A549 (cell line): ENCODE measurements at regions not wholly inside any gene's neighbourhood (a gene's known extent, or its start where the extent isn't known, plus 50 kb on each side); places are given as distances from the start of the nearest gene placed in this dataset.

Experiments
- ATAC-seq, 2 experiments: fragments of 200-7000 bp in 1 of 2; fragments of >200 bp in 1 of 2; cut with Nextera tagmentation in 1 of 2; cut with Tn5 transposase in 1 of 2; 3 replicates each; pipeline versions ENCODE4 v1.8.0 to v1.9.1; 2018 to 2020; ENCODE audit warnings: mild to moderate bottlenecking in 1 of 2, moderate library complexity in 1 of 2
- CTCF ChIA-PET: fragments of 300-600 bp; sonication (Branson Sonifier 250); formaldehyde crosslinking; extraction: SDS; loops from one replicate; lab custom pipeline; 2021; ENCODE audit warnings: antibody characterized with exemption, inconsistent platforms; lab: Yijun Ruan, JAX
- POLR2A ChIA-PET: fragments of 350-600 bp; formaldehyde crosslinking; extraction: SDS; loops from one replicate; lab custom pipeline; 2021; ENCODE audit warnings: antibody characterized with exemption, inconsistent platforms; lab: Yijun Ruan, JAX
- DNase-seq, 2 experiments: peaks; one replicate each; pipeline versions ENCODE4 v3.0.0 to v3.0.0-alpha.2; 2011 to 2016; ENCODE audit warnings: low read depth in 1 of 2, low spot score in 1 of 2
- FAIRE-seq: peaks from 2 replicates; lab custom pipeline; 2011; peaks lifted over from hg19 to GRCh38; lab: Jason Lieb, UNC
- H3K27ac ChIP-seq, 2 experiments: fragments of >200 bp; sonication (Bioruptor Twin); formaldehyde crosslinking; 3 replicates each; pipeline ENCODE4 v1.5.1; 2016 to 2017
- H3K4me1 ChIP-seq: fragments of >200 bp; sonication (Bioruptor Twin); formaldehyde crosslinking; 3 replicates; pipeline ENCODE4 v1.6.1; 2016
- H3K4me2 ChIP-seq: fragments of >200 bp; sonication (Bioruptor Twin); formaldehyde crosslinking; 3 replicates; pipeline ENCODE4 v1.6.1; 2016
- H3K4me3 ChIP-seq: fragments of >200 bp; sonication (Bioruptor Twin); formaldehyde crosslinking; 3 replicates; pipeline ENCODE4 v1.5.1; 2016
- H3K9me3 ChIP-seq: fragments of >200 bp; sonication (Bioruptor Twin); formaldehyde crosslinking; 3 replicates; pipeline ENCODE4 v1.6.1; 2016
- ATOH8 ChIP-seq: fragments of 250-450 bp; sonication (Bioruptor Pico); IDR thresholded peaks from 2 replicates; pipeline ENCODE4 v1.5.0; 2020; ENCODE audit warnings: low read depth, mild to moderate bottlenecking, moderate library complexity
- CBX2 ChIP-seq: fragments of 200-600 bp; sonication (generic); IDR thresholded peaks from 2 replicates; pipeline ENCODE4 v1.6.1; 2016; ENCODE audit warnings: low read depth, mild to moderate bottlenecking, borderline replicate concordance
- CBX8 ChIP-seq: fragments of 200-600 bp; sonication (generic); IDR thresholded peaks from 2 replicates; pipeline ENCODE4 v1.6.1; 2016
- CHD2 ChIP-seq: fragments of 150-350 bp; IDR thresholded peaks from 2 replicates; pipeline ENCODE4 v1.6.1; 2014; ENCODE audit warnings: low read length; ENCODE audit not compliant: partially characterized antibody
- CTCF ChIP-seq: fragments of >200 bp; sonication (Bioruptor Twin); formaldehyde crosslinking; IDR thresholded peaks from 3 replicates; pipeline ENCODE4 v1.5.1; 2016
- FOSB ChIP-seq: fragments of 250-450 bp; sonication (Bioruptor Pico); IDR thresholded peaks from 2 replicates; pipeline ENCODE4 v1.5.0; 2020; ENCODE audit warnings: mild to moderate bottlenecking, moderate library complexity
- GATA3 ChIP-seq: IDR thresholded peaks from 2 replicates; pipeline ENCODE4 v1.6.1; 2012; ENCODE audit warnings: borderline replicate concordance
- HOXB5 ChIP-seq: fragments of 250-450 bp; sonication (Bioruptor Pico); IDR thresholded peaks from 2 replicates; pipeline ENCODE4 v1.5.0; 2020; ENCODE audit warnings: mild to moderate bottlenecking, moderate library complexity
- JUN ChIP-seq, 2 experiments: fragments of >200 bp; sonication (Bioruptor Twin); formaldehyde crosslinking; IDR thresholded peaks; 2 replicates in 1 of 2; 3 replicates in 1 of 2; pipeline ENCODE4 v1.6.1; 2016 to 2017
- KDM1A ChIP-seq: fragments of 200-600 bp; sonication (generic); IDR thresholded peaks from 2 replicates; pipeline ENCODE4 v1.6.1; 2016; ENCODE audit warnings: low read depth, mild to moderate bottlenecking
- MAFK ChIP-seq: fragments of 450-650 bp; IDR thresholded peaks from 2 replicates; pipeline ENCODE4 v1.6.1; 2014; ENCODE audit not compliant: partially characterized antibody
- MAX ChIP-seq: IDR thresholded peaks from 2 replicates; pipeline ENCODE4 v1.6.1; 2012
- NPAS2 ChIP-seq: fragments of 250-450 bp; sonication (Bioruptor Pico); IDR thresholded peaks from 2 replicates; pipeline ENCODE4 v1.8.0; 2022; ENCODE audit warnings: mild to moderate bottlenecking, moderate library complexity, borderline replicate concordance
- PBX3 ChIP-seq: IDR thresholded peaks from 2 replicates; pipeline ENCODE4 v1.6.1; 2012
- POLR2A ChIP-seq: IDR thresholded peaks from 2 replicates; pipeline ENCODE4 v1.6.1; 2012; ENCODE audit warnings: mild to moderate bottlenecking, low read length
- RAD21 ChIP-seq, 2 experiments: fragments of >200 bp in 1 of 2; sonication (Bioruptor Twin) in 1 of 2; formaldehyde crosslinking in 1 of 2; IDR thresholded peaks in 1 of 2; conservative IDR thresholded peaks in 1 of 2; 2 replicates in 1 of 2; 3 replicates in 1 of 2; pipeline ENCODE4 v1.6.1; 2012 to 2018; ENCODE audit warnings: inconsistent platforms in 1 of 2
- REST ChIP-seq: fragments of 200-600 bp; sonication (generic); IDR thresholded peaks from 2 replicates; pipeline ENCODE4 v1.6.1; 2016; ENCODE audit warnings: antibody characterized with exemption, mild to moderate bottlenecking, moderate library complexity
- RNF2 ChIP-seq: fragments of 200-600 bp; sonication (generic); IDR thresholded peaks from 2 replicates; pipeline ENCODE4 v1.6.1; 2016; ENCODE audit warnings: low read depth, mild to moderate bottlenecking, antibody characterized with exemption, moderate library complexity, borderline replicate concordance
- SMC3 ChIP-seq: fragments of >200 bp; sonication (Bioruptor Twin); formaldehyde crosslinking; IDR thresholded peaks from 3 replicates; pipeline ENCODE4 v1.6.1; 2018; ENCODE audit warnings: inconsistent platforms
- USF2 ChIP-seq: fragments of 450-650 bp; IDR thresholded peaks from 2 replicates; pipeline ENCODE4 v1.6.1; 2014; ENCODE audit warnings: antibody characterized with exemption
- ZNF302 ChIP-seq: fragments of 250-450 bp; sonication (Bioruptor Pico); IDR thresholded peaks from 2 replicates; pipeline ENCODE4 v1.9.0; 2021; ENCODE audit warnings: inconsistent platforms, mild to moderate bottlenecking, moderate library complexity
- ZSCAN20 ChIP-seq: fragments of 250-450 bp; sonication (Bioruptor Pico); IDR thresholded peaks from 2 replicates; pipeline ENCODE4 v1.8.0; 2022; ENCODE audit warnings: mild to moderate bottlenecking, moderate library complexity
- WGBS: methylation state at CpG from one replicate; pipeline ENCODE4 v1.1.6; 2017; ENCODE audit errors: missing lambda C conversion rate; 5-methylcytosine and 5-hydroxymethylcytosine counted together

- H3K4me2 ChIP-seq, result 0 out of 3 replicates have a peak overlapping the region, but pooled peaks have one; percentile 22
- FAIRE-seq (peak; percentile 85), ATAC-seq (peak; percentile 94), DNase-seq (peak; percentile 67 to 77)
- POLR2A ChIA-PET, result interaction anchor here (1.2 kb wide), 1 partner anchor 1065 kb away, joined by 10 read pairs; the partner anchor contains the start of gene BASP1
- H3K9me3 ChIP-seq, result no peaks in the 10 kb centered on the region
- H3K4me1 ChIP-seq, result no peaks in the 10 kb centered on the region; the same call in 2 of the 3 replicates
- H3K27ac ChIP-seq, result no peak overlapping the region
- peak; percentile 73 for TF ChIP-seq CTCF
- peak; percentile 81 to 84 for TF ChIP-seq RAD21 (conservative IDR thresholded peaks at IDR 0.05 in 1 of 2, IDR thresholded peaks at IDR 0.05 in 1 of 2)
- TF ChIP-seq CHD2, result no peak
- no peak for TF ChIP-seq REST
- no peak for TF ChIP-seq KDM1A
- TF ChIP-seq MAX, result no peak
- no peak for TF ChIP-seq ZSCAN20 (CRISPR knock-in tag)
- TF ChIP-seq RNF2, result no peak
- TF ChIP-seq SMC3, result peak; percentile 77
- TF ChIP-seq GATA3, result no peak
- TF ChIP-seq, all 56 proteins: peak for 3
- 25% methylated on average over 4 of the region's 4 CpGs for WGBS
- no peak overlapping the region for H3K4me3 ChIP-seq
- CTCF ChIA-PET, result interaction anchor here (0.6 to 2.0 kb wide), 12 partner anchors 10 to 1068 kb away, joined by 3 to 13 read pairs (median 3); no protein-coding TSS in a partner anchor
Observed at GRCh38 chr5:18281947-18282581, 647.8 kb downstream of the TAF11L14 start.

- CTCF ChIA-PET, result interaction anchor here (1.0 kb wide), 1 partner anchor 20 kb away, joined by 3 read pairs; no protein-coding TSS in a partner anchor
- DNase-seq (no peak), ATAC-seq (no peak), FAIRE-seq (no peak)
- no peaks in the 10 kb centered on the region for H3K9me3 ChIP-seq
- H3K4me1 ChIP-seq, result no peaks in the 10 kb centered on the region; the same call in 2 of the 3 replicates
- no peak overlapping the region for H3K27ac ChIP-seq
- no peak overlapping the region for H3K4me3 ChIP-seq
- no peak overlapping the region for H3K4me2 ChIP-seq
- TF ChIP-seq MAFK (peak; percentile 54), ZNF302 (no peak)
- POLR2A ChIA-PET, result no interaction called here
Observed at GRCh38 chr5:18285257-18285656, 651.0 kb downstream of the TAF11L14 start.

- POLR2A ChIA-PET, result no interaction called here
- WGBS, result 54% methylated on average over 3 of the region's 3 CpGs
- Histone ChIP-seq H3K4me3 (no peak overlapping the region), H3K27ac (no peak overlapping the region), H3K4me2 (no peak overlapping the region), H3K9me3 (no peaks in the 10 kb centered on the region), H3K4me1 (no peaks in the 10 kb centered on the region)
- no peak for FAIRE-seq
- TF ChIP-seq PBX3 (no peak), CBX2 (no peak), RAD21 (conservative IDR thresholded peaks at IDR 0.05 in 1 of 2, IDR thresholded peaks at IDR 0.05 in 1 of 2) (no peak), ATOH8 (CRISPR knock-in tag) (no peak), CHD2 (no peak), RNF2 (no peak), JUN (IDR thresholded peaks at IDR 0.05) (no peak), POLR2A (no peak), NPAS2 (CRISPR knock-in tag) (no peak), USF2 (no peak), FOSB (no peak), HOXB5 (CRISPR knock-in tag) (no peak), CBX8 (no peak)
- no peak for ATAC-seq
- DNase-seq, result no peak
- CTCF ChIA-PET, result interaction anchor here (1.1 to 1.4 kb wide), 2 partner anchors 42 to 1076 kb away, joined by 3 to 6 read pairs; no protein-coding TSS in a partner anchor
Observed at GRCh38 chr5:18292146-18292545, 657.9 kb downstream of the TAF11L14 start.
